ENCODE measurements at regions not wholly inside any gene's neighbourhood (a gene's known extent, or its start where the extent isn't known, plus 50 kb on each side); places are given as distances from the start of the nearest gene placed in this dataset.
"Not testable (repeated sequence)": the region's sequence is repeated elsewhere in the genome, so short reads cannot be mapped to it uniquely, and the experiment has no call there.

DNA sequence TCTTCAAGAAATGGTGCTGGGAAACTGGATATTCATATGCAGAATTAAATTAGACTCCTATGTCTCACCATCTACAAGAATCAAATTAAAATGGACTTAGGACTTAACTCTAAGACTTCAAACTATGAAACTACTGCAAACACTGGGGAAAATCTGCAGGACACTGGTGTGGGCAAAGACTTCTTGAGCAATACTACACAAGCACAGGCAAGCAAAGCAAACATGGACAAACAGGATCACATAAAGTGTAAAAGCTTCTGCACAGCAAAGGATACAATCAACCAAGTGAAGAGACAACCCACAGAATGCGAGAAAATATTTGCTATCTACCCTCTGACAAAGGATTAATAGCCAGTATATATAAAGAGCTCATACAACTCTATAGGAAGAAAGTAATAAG is 1161.1 kb upstream of the CITED2 start:
- H3K36me3 ChIP-seq, result no peaks in the 10 kb centered on the region
- no peak for DNase-seq (ENCODE audit: low spot score)
- no peaks in the 10 kb centered on the region for H3K27me3 ChIP-seq
- H3K27ac ChIP-seq, result no peak overlapping the region
- peaks cover 0 to 13% of the 10 kb centered on the region in 2 donors for H3K4me1 ChIP-seq
- no peak for TF ChIP-seq CTCF (IDR thresholded peaks at IDR 0.05)
- H3K4me3 ChIP-seq, result no peak overlapping the region
- peaks cover 3 to 28% of the 10 kb centered on the region in 2 donors for H3K9me3 ChIP-seq

- peaks cover 3 to 28% of the 10 kb centered on the region in 2 donors for H3K9me3 ChIP-seq
- H3K4me1 ChIP-seq, result peaks cover 0 to 13% of the 10 kb centered on the region in 2 donors
- no peak for TF ChIP-seq CTCF (IDR thresholded peaks at IDR 0.05)
- no peaks in the 10 kb centered on the region for H3K36me3 ChIP-seq
- no peaks in the 10 kb centered on the region for H3K27me3 ChIP-seq
- no peak for DNase-seq (ENCODE audit: low spot score)
- no peak overlapping the region for H3K4me3 ChIP-seq
- no peak overlapping the region for H3K27ac ChIP-seq
Observed at GRCh38 chr6:140533526-140533925, 1159.1 kb upstream of the CITED2 start.

DNA sequence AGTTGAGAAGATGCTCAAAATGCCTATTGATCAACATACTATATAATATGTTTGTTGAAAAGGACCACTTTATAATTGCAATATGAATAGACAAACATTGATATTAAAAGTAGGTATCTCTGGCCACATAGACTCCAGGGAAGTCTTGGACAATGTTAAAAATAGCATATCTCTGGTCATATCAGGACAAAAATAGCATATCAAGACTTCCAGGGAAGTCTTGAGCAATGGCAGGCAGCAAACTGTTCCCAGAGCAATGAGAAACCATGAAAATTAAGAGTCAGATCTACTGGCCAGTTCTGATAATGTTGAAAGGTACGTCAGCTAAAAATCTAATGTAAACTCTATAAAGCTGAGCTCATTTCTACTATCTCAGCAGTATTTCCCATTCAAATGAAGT is 1130.3 kb upstream of the CITED2 start:
- Histone ChIP-seq H3K4me3 (no peak overlapping the region), H3K27ac (no peak overlapping the region), H3K36me3 (no peaks in the 10 kb centered on the region), H3K4me1 (no peaks in the 10 kb centered on the region), H3K9me3 (no peaks in the 10 kb centered on the region), H3K27me3 (no peaks in the 10 kb centered on the region)
- no peak for TF ChIP-seq CTCF (IDR thresholded peaks at IDR 0.05)
- no peak for DNase-seq (ENCODE audit: low spot score)

DNA sequence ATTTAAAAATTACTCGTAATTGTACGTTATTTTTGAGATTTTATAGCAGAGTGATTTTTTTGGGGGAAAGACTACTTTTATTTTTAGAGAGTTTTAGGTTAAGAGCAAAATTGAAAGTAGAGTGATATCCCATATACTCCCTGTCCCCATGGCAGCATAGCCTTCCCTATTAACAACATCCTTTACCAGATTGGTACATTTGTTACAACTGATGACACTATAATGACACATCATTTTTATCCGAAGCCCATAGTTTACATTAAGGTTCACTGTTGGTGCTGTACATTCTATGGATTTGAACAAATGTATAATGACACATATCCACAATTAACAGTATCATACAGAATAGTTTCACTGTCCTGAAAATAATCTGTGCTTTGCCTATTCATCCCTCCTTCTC is 1126.4 kb upstream of the CITED2 start:
- DNase-seq (ENCODE audit: low spot score), result no peak
- TF ChIP-seq CTCF (IDR thresholded peaks at IDR 0.05), result no peak
- Histone ChIP-seq H3K27me3 (no peaks in the 10 kb centered on the region), H3K4me1 (no peaks in the 10 kb centered on the region), H3K9me3 (no peaks in the 10 kb centered on the region), H3K4me3 (no peak overlapping the region), H3K27ac (no peak overlapping the region), H3K36me3 (no peaks in the 10 kb centered on the region)

- Histone ChIP-seq H3K36me3 (no peaks in the 10 kb centered on the region), H3K4me3 (no peak overlapping the region), H3K27ac (no peak overlapping the region), H3K4me1 (no peaks in the 10 kb centered on the region), H3K9me3 (no peaks in the 10 kb centered on the region), H3K27me3 (no peaks in the 10 kb centered on the region)
- no peak for DNase-seq (ENCODE audit: low spot score)
- TF ChIP-seq CTCF (IDR thresholded peaks at IDR 0.05), result no peak
Observed at GRCh38 chr6:140499607-140500006, 1125.2 kb upstream of the CITED2 start.

DNA sequence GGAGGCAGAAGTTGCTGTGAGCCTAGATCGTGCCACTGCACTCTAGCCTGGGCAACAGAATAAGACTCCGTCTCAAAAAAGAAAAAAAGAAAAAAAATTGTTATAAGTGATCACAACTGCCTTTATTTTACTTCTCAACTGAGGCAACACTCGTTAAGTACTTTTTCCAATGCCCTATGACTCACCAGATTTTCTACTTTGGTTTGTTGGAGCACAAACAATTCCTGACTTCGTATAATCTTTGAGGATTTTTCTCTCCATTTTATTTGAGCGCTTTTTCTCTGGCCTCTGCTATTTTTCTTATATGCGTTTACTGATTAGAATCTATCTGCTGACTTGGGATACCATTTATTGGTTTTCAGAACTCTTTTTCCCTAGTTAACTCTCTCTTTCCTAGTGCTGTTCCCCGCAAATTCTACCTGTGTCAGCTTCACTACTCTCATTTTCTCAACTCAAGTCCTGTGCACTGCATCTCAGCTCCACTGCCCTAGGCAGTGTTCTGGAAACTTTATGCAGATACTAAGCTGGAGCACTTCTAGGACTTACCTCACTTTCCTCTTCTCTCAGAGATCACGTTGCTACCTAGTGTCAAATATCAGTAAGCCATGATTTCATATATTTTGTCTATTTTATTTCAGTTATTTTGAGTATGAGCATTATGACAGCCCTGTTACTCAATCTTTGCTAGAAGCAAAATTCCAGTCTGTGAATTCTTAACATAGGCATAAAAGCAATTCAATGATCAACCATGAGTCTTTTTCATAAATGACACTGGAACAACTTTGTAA is 1120.1 kb upstream of the CITED2 start:
- Histone ChIP-seq H3K27ac (no peak overlapping the region), H3K27me3 (no peaks in the 10 kb centered on the region), H3K36me3 (no peaks in the 10 kb centered on the region), H3K4me3 (no peak overlapping the region), H3K4me1 (no peaks in the 10 kb centered on the region), H3K9me3 (peaks cover 0 to 10% of the 10 kb centered on the region in 2 donors)
- TF ChIP-seq CTCF (IDR thresholded peaks at IDR 0.05), result no peak
- no peak for DNase-seq (ENCODE audit: low spot score)

DNA sequence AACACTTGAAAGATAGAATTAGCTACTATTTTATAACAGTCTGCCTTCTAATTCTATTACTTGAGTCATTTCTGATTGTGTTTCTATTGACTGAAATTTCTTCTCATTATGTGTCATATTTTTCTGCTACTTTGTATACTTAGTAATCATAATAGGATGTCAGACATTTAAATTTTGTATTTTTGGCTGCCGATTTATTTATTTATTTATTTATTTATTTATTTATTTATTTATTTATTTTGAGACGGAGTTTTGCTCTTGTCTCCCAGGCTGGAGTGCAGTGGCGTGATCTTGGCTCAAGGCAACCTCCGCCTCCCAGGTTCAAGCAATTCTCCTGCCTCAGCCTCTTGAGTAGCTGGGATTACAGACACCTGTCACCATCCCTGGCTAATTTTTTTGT is 1119.0 kb upstream of the CITED2 start:
- not testable (repeated sequence) for H3K27me3 ChIP-seq, H3K36me3 ChIP-seq, H3K27ac ChIP-seq

More for the DNA sequence above, 1119.0 kb upstream of the CITED2 start:
- not testable (repeated sequence) for DNase-seq (ENCODE audit: low spot score); H3K4me3 ChIP-seq; H3K4me1 ChIP-seq
- H3K9me3 ChIP-seq, result peaks cover 5 to 14% of the 10 kb centered on the region in 2 donors

Data from right atrium auricular region (tissue), 2 donors.